Right atrium auricular region (tissue), 2 donors: ENCODE measurements at regions not wholly inside any gene's neighbourhood (a gene's known extent, or its start where the extent isn't known, plus 50 kb on each side); places are given as distances from the start of the nearest gene placed in this dataset.

Source experiments
- DNase-seq: peaks from one replicate; pipeline ENCODE4 v3.0.0-alpha.2; 2019; ENCODE audit warnings: low spot score
- H3K27ac ChIP-seq, 2 donors: fragments of 200-600 bp; sonication (generic); 1 replicate in 1 of 2; 2 replicates in 1 of 2; pipeline ENCODE4 v1.5.1; 2016 to 2019
- H3K27me3 ChIP-seq, 2 donors: fragments of 200-600 bp; sonication (generic); one replicate each; pipeline versions ENCODE4 v1.5.1 to v1.6.0; 2017 to 2019
- H3K36me3 ChIP-seq: fragments of 200-600 bp; sonication (generic); one replicate; pipeline ENCODE4 v1.5.1; 2016
- H3K4me1 ChIP-seq, 2 donors: fragments of 200-600 bp; sonication (generic); one replicate each; pipeline versions ENCODE4 v1.5.1 to v1.6.0; 2017 to 2019
- H3K4me3 ChIP-seq, 2 donors: fragments of 200-600 bp; sonication (generic); 1 replicate in 1 of 2; 2 replicates in 1 of 2; pipeline ENCODE4 v1.5.1; 2017 to 2019; ENCODE audit warnings: mild to moderate bottlenecking in 1 of 2, moderate library complexity in 1 of 2
- H3K9me3 ChIP-seq, 2 donors: fragments of 200-600 bp; sonication (generic); one replicate each; pipeline ENCODE4 v1.5.1; 2019
- TF ChIP-seq, protein P1 (sequence below), 2 donors: fragments of 200-600 bp; sonication (generic); IDR thresholded peaks; one replicate each; pipeline ENCODE4 v1.5.1; 2019; ENCODE audit warnings: antibody characterized with exemption in 2 of 2

DNA sequence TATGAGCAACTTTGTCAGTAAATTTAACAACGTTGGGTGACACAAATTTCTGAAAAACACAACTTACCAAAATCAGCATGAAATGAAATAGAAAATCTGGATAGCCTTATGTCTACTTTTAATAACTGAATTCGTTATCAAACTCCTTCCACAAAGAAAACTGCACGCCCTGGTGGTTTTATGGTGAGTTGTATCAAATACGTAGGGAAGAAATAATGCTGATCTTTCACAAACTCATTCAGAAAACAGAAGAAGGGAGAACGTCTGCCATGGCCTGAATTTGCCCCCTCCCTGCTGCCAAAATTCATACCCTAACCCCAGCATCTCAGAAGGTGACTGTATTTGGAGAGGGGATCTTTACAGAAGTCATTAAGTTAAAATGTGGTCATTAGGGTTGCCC lies 50.0 kb upstream of the COL18A1 start:
- Histone ChIP-seq H3K9me3 (no peaks in the 10 kb centered on the region), H3K4me1 (peaks cover 0 to 70% of the 10 kb centered on the region in 2 donors), H3K27me3 (no peaks in the 10 kb centered on the region), H3K4me3 (no peak overlapping the region), H3K27ac (peak overlapping the region in 1 of 2 donors; percentile 75), H3K36me3 (no peaks in the 10 kb centered on the region)
- TF ChIP-seq, protein P1, sequence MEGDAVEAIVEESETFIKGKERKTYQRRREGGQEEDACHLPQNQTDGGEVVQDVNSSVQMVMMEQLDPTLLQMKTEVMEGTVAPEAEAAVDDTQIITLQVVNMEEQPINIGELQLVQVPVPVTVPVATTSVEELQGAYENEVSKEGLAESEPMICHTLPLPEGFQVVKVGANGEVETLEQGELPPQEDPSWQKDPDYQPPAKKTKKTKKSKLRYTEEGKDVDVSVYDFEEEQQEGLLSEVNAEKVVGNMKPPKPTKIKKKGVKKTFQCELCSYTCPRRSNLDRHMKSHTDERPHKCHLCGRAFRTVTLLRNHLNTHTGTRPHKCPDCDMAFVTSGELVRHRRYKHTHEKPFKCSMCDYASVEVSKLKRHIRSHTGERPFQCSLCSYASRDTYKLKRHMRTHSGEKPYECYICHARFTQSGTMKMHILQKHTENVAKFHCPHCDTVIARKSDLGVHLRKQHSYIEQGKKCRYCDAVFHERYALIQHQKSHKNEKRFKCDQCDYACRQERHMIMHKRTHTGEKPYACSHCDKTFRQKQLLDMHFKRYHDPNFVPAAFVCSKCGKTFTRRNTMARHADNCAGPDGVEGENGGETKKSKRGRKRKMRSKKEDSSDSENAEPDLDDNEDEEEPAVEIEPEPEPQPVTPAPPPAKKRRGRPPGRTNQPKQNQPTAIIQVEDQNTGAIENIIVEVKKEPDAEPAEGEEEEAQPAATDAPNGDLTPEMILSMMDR (IDR thresholded peaks at IDR 0.05): no peak
- no peak for DNase-seq
